ENCODE measurements at regions not wholly inside any gene's neighbourhood (a gene's known extent, or its start where the extent isn't known, plus 50 kb on each side); places are given as distances from the start of the nearest gene placed in this dataset.

GRCh38 chr4:171639540-171639939 is 173.7 kb upstream of the GALNTL6 start:
- TF ChIP-seq CTCF (optimal IDR thresholded peaks at IDR 0.05 in 1 of 3, IDR thresholded peaks at IDR 0.05 in 1 of 3, conservative IDR thresholded peaks at IDR 0.05 in 1 of 3; ENCODE audit: extremely low read depth in 1 of 3, insufficient read depth in 2 of 3, low read length in 3 of 3): no peak
- TF ChIP-seq EZH2 (IDR thresholded peaks at IDR 0.05; ENCODE audit: low read length): no peak
